H1 (cell line): ENCODE measurements at regions not wholly inside any gene's neighbourhood (a gene's known extent, or its start where the extent isn't known, plus 50 kb on each side); places are given as distances from the start of the nearest gene placed in this dataset.

Experiments used
- CTCF ChIA-PET: fragments of 300-600 bp; sonication (Branson Sonifier 250); formaldehyde crosslinking; loops from one replicate; lab custom pipeline; 2021; ENCODE audit not compliant: partially characterized antibody; lab: Charles Lee
- POLR2A ChIA-PET: fragments of 300-600 bp; sonication (Branson Sonifier 250); formaldehyde crosslinking; loops from one replicate; lab custom pipeline; 2021; ENCODE audit warnings: inconsistent platforms; ENCODE audit not compliant: partially characterized antibody; lab: Charles Lee
- DNase-seq, 2 experiments: peaks; one replicate each; pipeline versions ENCODE4 v3.0.0 to v3.0.0-alpha.2; 2010 to 2022; ENCODE audit warnings: low spot score in 2 of 2, low read depth in 1 of 2, mixed read lengths in 1 of 2
- FAIRE-seq: peaks from 2 replicates; lab custom pipeline; 2011; peaks lifted over from hg19 to GRCh38; lab: Jason Lieb, UNC
- H2AFZ ChIP-seq: 2 replicates; pipeline ENCODE4 v1.8.1; 2012; ENCODE audit warnings: low read length, inconsistent platforms
- H2AK5ac ChIP-seq: 2 replicates; pipeline ENCODE4 v1.6.1; 2013; ENCODE audit warnings: low read depth, low read length
- H2BK120ac ChIP-seq: replicated peaks from 2 replicates; pipeline ENCODE3; 2013; ENCODE audit warnings: low read depth, low read length, inconsistent platforms
- H2BK12ac ChIP-seq: 2 replicates; pipeline ENCODE4 v1.6.1; 2013; ENCODE audit warnings: low read depth, low read length
- H2BK15ac ChIP-seq: 2 replicates; pipeline ENCODE4 v1.6.1; 2013; ENCODE audit warnings: low read length
- H2BK20ac ChIP-seq: 2 replicates; pipeline ENCODE4 v1.6.1; 2013; ENCODE audit warnings: low read length
- H2BK5ac ChIP-seq: 2 replicates; pipeline ENCODE4 v1.6.1; 2013; ENCODE audit warnings: low read depth, low read length
- H3K14ac ChIP-seq: 2 replicates; pipeline ENCODE4 v1.6.1; 2013; ENCODE audit warnings: inconsistent platforms; ENCODE audit not compliant: insufficient read length
- H3K18ac ChIP-seq: 2 replicates; pipeline ENCODE4 v1.6.1; 2013; ENCODE audit warnings: low read length; ENCODE audit errors: extremely low read depth
- H3K23ac ChIP-seq: 2 replicates; pipeline ENCODE4 v1.6.1; 2013; ENCODE audit warnings: inconsistent platforms; ENCODE audit not compliant: insufficient read length
- H3K23me2 ChIP-seq: 2 replicates; pipeline ENCODE4 v1.6.1; 2013; ENCODE audit warnings: low read depth, low read length
- H3K27ac ChIP-seq: 2 replicates; pipeline ENCODE4 v1.6.1; 2011; ENCODE audit warnings: low read depth, low read length, inconsistent platforms
- H3K27me3 ChIP-seq, 4 experiments: replicated peaks in 1 of 4; 1 replicate in 1 of 4; 2 replicates in 3 of 4; pipeline versions ENCODE4 v1.6.1 to v1.8.1; 2011 to 2013; ENCODE audit warnings: low read length in 3 of 4, mild to moderate bottlenecking in 3 of 4, inconsistent platforms in 2 of 4, mixed read lengths in 2 of 4, moderate library complexity in 1 of 4; ENCODE audit not compliant: control insufficient read depth in 3 of 4, insufficient read depth in 3 of 4; ENCODE audit errors: extremely low read depth in 1 of 4
- H3K36me3 ChIP-seq, 4 experiments: 2 replicates each; pipeline versions ENCODE4 v1.6.1 to v1.8.1; 2011 to 2013; ENCODE audit warnings: mild to moderate bottlenecking in 4 of 4, low read length in 3 of 4, moderate library complexity in 2 of 4, control low read depth in 1 of 4, inconsistent platforms in 1 of 4; ENCODE audit not compliant: insufficient read depth in 4 of 4, control insufficient read depth in 2 of 4
- H3K4ac ChIP-seq: replicated peaks from 2 replicates; pipeline ENCODE3; 2013; ENCODE audit warnings: low read length, low read depth, mixed read lengths, inconsistent platforms; ENCODE audit not compliant: insufficient read length
- H3K4me1 ChIP-seq, 4 experiments: replicated peaks in 1 of 4; 1 replicate in 1 of 4; 2 replicates in 3 of 4; pipeline versions ENCODE4 v1.6.1 to v1.8.1; 2011 to 2013; ENCODE audit warnings: low read length in 3 of 4, inconsistent platforms in 2 of 4, mixed read lengths in 1 of 4; ENCODE audit not compliant: insufficient read depth in 4 of 4, control insufficient read depth in 3 of 4
- H3K4me2 ChIP-seq, 2 experiments: 2 replicates each; pipeline versions ENCODE4 v1.6.1 to v1.8.1; 2011 to 2013; ENCODE audit warnings: low read depth in 2 of 2, low read length in 2 of 2, control low read depth in 1 of 2, inconsistent platforms in 1 of 2, mild to moderate bottlenecking in 1 of 2; ENCODE audit not compliant: insufficient read depth in 1 of 2
- H3K4me3 ChIP-seq, 4 experiments: fragments of 200-600, 300-600 bp in 1 of 4; sonication (generic), shearing (Covaris generic), sonication (Bioruptor Twin) in 1 of 4; 2 replicates each; pipeline versions ENCODE4 v1.5.1 to v1.8.1; 2011 to 2016; ENCODE audit warnings: low read length in 4 of 4, low read depth in 3 of 4, control low read depth in 2 of 4, inconsistent platforms in 2 of 4, mild to moderate bottlenecking in 2 of 4, mixed read lengths in 1 of 4, moderate library complexity in 1 of 4; ENCODE audit not compliant: insufficient read depth in 2 of 4; ENCODE audit errors: extremely low read depth in 1 of 4
- H3K56ac ChIP-seq: replicated peaks from 2 replicates; pipeline ENCODE3; 2013; ENCODE audit warnings: low read depth, mild to moderate bottlenecking, mixed read lengths, low read length, inconsistent platforms; ENCODE audit not compliant: insufficient read length
- H3K79me1 ChIP-seq: 2 replicates; pipeline ENCODE4 v1.6.1; 2013; ENCODE audit warnings: low read depth, low read length, control low read depth
- H3K79me2 ChIP-seq, 2 experiments: 2 replicates each; pipeline versions ENCODE4 v1.6.1 to v1.8.1; 2012 to 2013; ENCODE audit warnings: low read length in 2 of 2, mild to moderate bottlenecking in 2 of 2, inconsistent platforms in 1 of 2; ENCODE audit not compliant: insufficient read depth in 2 of 2, control insufficient read depth in 1 of 2
- H3K9ac ChIP-seq, 4 experiments: replicated peaks in 1 of 4; 1 replicate in 1 of 4; 2 replicates in 3 of 4; pipeline versions ENCODE4 v1.6.1 to v1.8.1; 2011 to 2013; ENCODE audit warnings: low read depth in 3 of 4, low read length in 3 of 4, control low read depth in 2 of 4, mild to moderate bottlenecking in 2 of 4, moderate library complexity in 2 of 4, inconsistent platforms in 1 of 4; ENCODE audit errors: extremely low read depth in 1 of 4
- H3K9me3 ChIP-seq, 2 experiments: 2 replicates each; pipeline versions ENCODE4 v1.6.1 to v1.8.1; 2012 to 2013; ENCODE audit warnings: mild to moderate bottlenecking in 2 of 2, moderate library complexity in 2 of 2, control low read depth in 1 of 2, inconsistent platforms in 1 of 2, low read depth in 1 of 2, low read length in 1 of 2, mixed read lengths in 1 of 2; ENCODE audit not compliant: insufficient read depth in 2 of 2
- H4K20me1 ChIP-seq, 2 experiments: replicated peaks in 1 of 2; 2 replicates each; pipeline versions ENCODE3 to v1.8.1; 2011 to 2013; ENCODE audit warnings: inconsistent platforms in 2 of 2, low read length in 2 of 2, mild to moderate bottlenecking in 1 of 2; ENCODE audit not compliant: insufficient read depth in 2 of 2, control insufficient read depth in 1 of 2
- H4K5ac ChIP-seq: 2 replicates; pipeline ENCODE4 v1.6.1; 2013; ENCODE audit warnings: low read length, low read depth, mixed read lengths, inconsistent platforms; ENCODE audit not compliant: insufficient read length
- H4K8ac ChIP-seq: 2 replicates; pipeline ENCODE4 v1.8.0; 2013; ENCODE audit warnings: mild to moderate bottlenecking, moderate library complexity, low read length, inconsistent platforms; ENCODE audit not compliant: insufficient read depth; ENCODE audit errors: extremely low read depth
- H4K91ac ChIP-seq: replicated peaks from 2 replicates; pipeline ENCODE3; 2013; ENCODE audit warnings: low read length, mixed read lengths, inconsistent platforms; ENCODE audit not compliant: insufficient read length
- KDM5A ChIP-seq: fragments of 200-600 bp; IDR thresholded peaks from 2 replicates; pipeline ENCODE4 v1.7.1; 2012; ENCODE audit warnings: mild to moderate bottlenecking, low read length, inconsistent platforms, mixed read lengths
- WGBS, 2 experiments: shearing (Covaris generic) in 1 of 2; methylation state at CpG; one replicate each; pipeline versions ENCODE4 v1.1.6 to v1.1.7; 2013 to 2015; ENCODE audit warnings: low lambda C conversion rate in 2 of 2, mixed read lengths in 2 of 2, inconsistent platforms in 1 of 2, low coverage in 1 of 2, missing lambda C conversion rate in 1 of 2; ENCODE audit not compliant: insufficient replicate concordance in 2 of 2, insufficient coverage in 1 of 2, insufficient read length in 1 of 2; ENCODE audit errors: extremely low coverage in 1 of 2, missing lambda C conversion rate in 1 of 2; 5-methylcytosine and 5-hydroxymethylcytosine counted together
- TF ChIP-seq, protein P1 (sequence below), 3 experiments: IDR thresholded peaks; 1 replicate in 2 of 3; 2 replicates in 1 of 3; pipeline versions ENCODE4 v1.5.1 to v1.6.1; 2011; ENCODE audit warnings: low read length in 3 of 3, mild to moderate bottlenecking in 3 of 3, inconsistent platforms in 2 of 3, low read depth in 1 of 3, moderate library complexity in 1 of 3; ENCODE audit not compliant: insufficient read depth in 1 of 3; ENCODE audit errors: control extremely low read depth in 1 of 3

DNA sequence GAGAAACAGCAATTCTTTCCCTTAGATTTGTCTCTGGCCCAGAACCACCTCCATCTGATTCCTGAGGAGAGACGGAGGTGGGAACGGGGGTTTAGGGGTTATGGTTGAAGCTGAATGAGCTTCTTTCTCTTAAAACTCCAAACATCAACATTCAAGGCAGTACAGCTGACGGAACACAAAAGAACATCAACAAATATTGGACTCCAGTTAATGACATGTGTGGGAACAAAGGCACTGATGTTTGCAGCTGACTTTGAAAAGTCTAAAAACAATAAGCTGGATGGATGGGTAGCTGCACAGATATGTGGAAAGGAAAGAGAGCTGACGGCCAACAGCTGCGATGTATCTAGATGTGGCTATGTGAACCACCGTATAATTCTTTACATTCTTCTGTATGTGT, 256.5 kb downstream of the SOD2 start:
- Histone ChIP-seq H3K4ac (no peak overlapping the region), H3K79me1 (no peaks in the 10 kb centered on the region), H2AFZ (no peak overlapping the region), H4K8ac (no peak overlapping the region), H3K36me3 (no peaks in the 10 kb centered on the region), H2BK15ac (no peak overlapping the region), H3K14ac (no peak overlapping the region), H4K5ac (no peak overlapping the region), H3K4me2 (no peak overlapping the region), H3K9ac (no peak overlapping the region), H4K20me1 (no peaks in the 10 kb centered on the region), H2BK120ac (no peak overlapping the region), H3K27me3 (no peaks in the 10 kb centered on the region), H3K23me2 (no peaks in the 10 kb centered on the region), H3K23ac (no peak overlapping the region), H4K91ac (no peak overlapping the region), H2BK12ac (no peak overlapping the region), H3K4me1 (no peaks in the 10 kb centered on the region), H2BK5ac (no peak overlapping the region), H2AK5ac (no peak overlapping the region), H3K27ac (no peak overlapping the region), H3K4me3 (no peak overlapping the region), H3K18ac (no peak overlapping the region), H2BK20ac (no peak overlapping the region), H3K56ac (no peak overlapping the region), H3K79me2 (no peaks in the 10 kb centered on the region), H3K9me3 (peaks cover 80 to 92% of the 10 kb centered on the region in 2 experiments)
- FAIRE-seq: no peak
- no peak for DNase-seq
- POLR2A ChIA-PET: no interaction called here
- WGBS, 2 experiments: 84% methylated on average over 6 of the region's 6 CpGs; no CpG with 5 or more reads in 1 of the 2 experiments
- CTCF ChIA-PET: no interaction called here
- no peak for TF ChIP-seq KDM5A
- TF ChIP-seq, protein P1, sequence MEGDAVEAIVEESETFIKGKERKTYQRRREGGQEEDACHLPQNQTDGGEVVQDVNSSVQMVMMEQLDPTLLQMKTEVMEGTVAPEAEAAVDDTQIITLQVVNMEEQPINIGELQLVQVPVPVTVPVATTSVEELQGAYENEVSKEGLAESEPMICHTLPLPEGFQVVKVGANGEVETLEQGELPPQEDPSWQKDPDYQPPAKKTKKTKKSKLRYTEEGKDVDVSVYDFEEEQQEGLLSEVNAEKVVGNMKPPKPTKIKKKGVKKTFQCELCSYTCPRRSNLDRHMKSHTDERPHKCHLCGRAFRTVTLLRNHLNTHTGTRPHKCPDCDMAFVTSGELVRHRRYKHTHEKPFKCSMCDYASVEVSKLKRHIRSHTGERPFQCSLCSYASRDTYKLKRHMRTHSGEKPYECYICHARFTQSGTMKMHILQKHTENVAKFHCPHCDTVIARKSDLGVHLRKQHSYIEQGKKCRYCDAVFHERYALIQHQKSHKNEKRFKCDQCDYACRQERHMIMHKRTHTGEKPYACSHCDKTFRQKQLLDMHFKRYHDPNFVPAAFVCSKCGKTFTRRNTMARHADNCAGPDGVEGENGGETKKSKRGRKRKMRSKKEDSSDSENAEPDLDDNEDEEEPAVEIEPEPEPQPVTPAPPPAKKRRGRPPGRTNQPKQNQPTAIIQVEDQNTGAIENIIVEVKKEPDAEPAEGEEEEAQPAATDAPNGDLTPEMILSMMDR (IDR thresholded peaks at IDR 0.05; ENCODE audit: control extremely low read depth in 1 of 3, insufficient read depth in 1 of 3, low read depth in 1 of 3, low read length in 3 of 3): no peak
